HEK293T (cell line): ENCODE measurements at regions not wholly inside any gene's neighbourhood (a gene's known extent, or its start where the extent isn't known, plus 50 kb on each side); places are given as distances from the start of the nearest gene placed in this dataset.

Experiments
- CTCF ChIA-PET: fragments of 350-600 bp; formaldehyde crosslinking; extraction: SDS; loops from one replicate; lab custom pipeline; 2021; ENCODE audit warnings: antibody characterized with exemption, inconsistent platforms; lab: Yijun Ruan, JAX
- POLR2A ChIA-PET: fragments of 350-600 bp; formaldehyde crosslinking; extraction: SDS; loops from one replicate; lab custom pipeline; 2020; ENCODE audit warnings: antibody characterized with exemption, inconsistent platforms; lab: Yijun Ruan, JAX
- DNase-seq: peaks from one replicate; pipeline ENCODE4 v3.0.0; 2012; ENCODE audit warnings: mixed read lengths; ENCODE audit errors: extremely low spot score
- ARNT ChIP-seq: fragments of 450-650 bp; IDR thresholded peaks from 2 replicates; pipeline ENCODE4 v1.6.1; 2017; ENCODE audit warnings: mild to moderate bottlenecking
- BHLHE40 ChIP-seq: fragments of 450-650 bp; IDR thresholded peaks from 2 replicates; pipeline ENCODE4 v1.6.1; 2016; ENCODE audit warnings: mild to moderate bottlenecking, moderate library complexity, borderline replicate concordance
- CTBP1 ChIP-seq: fragments of 450-650 bp; IDR thresholded peaks from 2 replicates; pipeline ENCODE4 v1.6.1; 2016; ENCODE audit warnings: borderline replicate concordance
- ELF4 ChIP-seq: fragments of 450-650 bp; IDR thresholded peaks from 2 replicates; pipeline ENCODE4 v1.6.1; 2017; ENCODE audit warnings: antibody characterized with exemption
- FOXA1 ChIP-seq: fragments of 450-650 bp; IDR thresholded peaks from 2 replicates; pipeline ENCODE4 v1.6.1; 2016; ENCODE audit warnings: mild to moderate bottlenecking
- FOXK2 ChIP-seq: fragments of 450-650 bp; IDR thresholded peaks from 2 replicates; pipeline ENCODE4 v1.6.1; 2016; ENCODE audit warnings: mild to moderate bottlenecking
- FOXM1 ChIP-seq: fragments of 450-650 bp; IDR thresholded peaks from 2 replicates; pipeline ENCODE4 v1.6.1; 2017; ENCODE audit warnings: mild to moderate bottlenecking, borderline replicate concordance
- HDGF ChIP-seq: fragments of 450-650 bp; IDR thresholded peaks from 2 replicates; pipeline ENCODE4 v1.6.1; 2017; ENCODE audit warnings: antibody characterized with exemption, borderline replicate concordance
- L3MBTL2 ChIP-seq: fragments of 450-650 bp; conservative IDR thresholded peaks from 2 replicates; pipeline ENCODE4 v1.6.1; 2016; ENCODE audit warnings: mild to moderate bottlenecking
- LEF1 ChIP-seq: fragments of 450-650 bp; IDR thresholded peaks from 2 replicates; pipeline ENCODE4 v1.6.1; 2017; ENCODE audit warnings: mild to moderate bottlenecking, borderline replicate concordance
- NFRKB ChIP-seq: fragments of 450-650 bp; IDR thresholded peaks from 2 replicates; pipeline ENCODE4 v1.6.1; 2016; ENCODE audit warnings: mild to moderate bottlenecking, moderate library complexity
- PKNOX1 ChIP-seq: fragments of 450-650 bp; IDR thresholded peaks from 2 replicates; pipeline ENCODE4 v1.6.1; 2016
- SP1 ChIP-seq: fragments of 450-650 bp; IDR thresholded peaks from 2 replicates; pipeline ENCODE4 v1.6.1; 2017
- SUZ12 ChIP-seq: fragments of 450-650 bp; IDR thresholded peaks from 2 replicates; pipeline ENCODE4 v1.6.1; 2016; ENCODE audit warnings: mild to moderate bottlenecking
- TARDBP ChIP-seq: fragments of 450-650 bp; IDR thresholded peaks from 2 replicates; pipeline ENCODE4 v1.6.1; 2016
- ZNF384 ChIP-seq: fragments of 450-650 bp; IDR thresholded peaks from 2 replicates; pipeline ENCODE4 v1.6.1; 2016

GRCh38 chr1:73517603-73518191 lies 680.3 kb downstream of the LRRIQ3 start:
- ChIA-PET POLR2A (no interaction called here), CTCF (no interaction called here)
- no peak for DNase-seq
- TF ChIP-seq FOXK2 (no peak), HDGF (no peak), ELF4 (no peak), ZNF384 (no peak), NFRKB (no peak), L3MBTL2 (no peak), FOXA1 (no peak), SUZ12 (no peak), FOXM1 (no peak), TARDBP (no peak), BHLHE40 (no peak), PKNOX1 (no peak)

GRCh38 chr1:73516451-73516850 lies 681.5 kb downstream of the LRRIQ3 start:
- ChIA-PET POLR2A (no interaction called here), CTCF (no interaction called here)
- TF ChIP-seq FOXK2 (no peak), TARDBP (no peak), ARNT (no peak), SP1 (no peak), FOXA1 (no peak), FOXM1 (no peak), CTBP1 (no peak), ELF4 (no peak), NFRKB (no peak)
- DNase-seq: no peak

- DNase-seq: no peak
- ChIA-PET POLR2A (no interaction called here), CTCF (no interaction called here)
Measured at GRCh38 chr1:73511038-73511437, 686.9 kb downstream of the LRRIQ3 start.

GRCh38 chr1:73500154-73500553 lies 697.8 kb downstream of the LRRIQ3 start:
- no peak for DNase-seq
- POLR2A ChIA-PET: no interaction called here
- TF ChIP-seq HDGF: no peak
- TF ChIP-seq NFRKB: no peak
- no peak for TF ChIP-seq ZNF384
- CTCF ChIA-PET: no interaction called here

More at GRCh38 chr1:73511038-73511437, 686.9 kb downstream of the LRRIQ3 start:
- TF ChIP-seq BHLHE40 (no peak), FOXA1 (no peak), ARNT (no peak), CTBP1 (no peak), NFRKB (no peak), LEF1 (no peak), FOXM1 (no peak)

GRCh38 chr1:73499671-73500070 lies 698.3 kb downstream of the LRRIQ3 start:
- TF ChIP-seq LEF1: no peak
- TF ChIP-seq PKNOX1: no peak
- no peak for TF ChIP-seq FOXK2
- no peak for TF ChIP-seq ARNT
- no peak for TF ChIP-seq ELF4
- TF ChIP-seq SUZ12: no peak
- no peak for TF ChIP-seq SP1
- TF ChIP-seq FOXM1: no peak
- no peak for TF ChIP-seq L3MBTL2
- TF ChIP-seq CTBP1: no peak
- ChIA-PET POLR2A (no interaction called here), CTCF (no interaction called here)
- DNase-seq: no peak

GRCh38 chr1:73491621-73492020 lies 706.4 kb downstream of the LRRIQ3 start:
- ChIA-PET CTCF (no interaction called here), POLR2A (no interaction called here)
- TF ChIP-seq LEF1 (no peak), TARDBP (no peak), ZNF384 (no peak), BHLHE40 (no peak), ARNT (no peak), ELF4 (no peak), PKNOX1 (no peak), SUZ12 (no peak), L3MBTL2 (no peak), SP1 (no peak), CTBP1 (no peak), FOXM1 (no peak), HDGF (no peak), NFRKB (no peak), FOXA1 (no peak), FOXK2 (no peak)
- no peak for DNase-seq
